ENCODE measurements at regions not wholly inside any gene's neighbourhood (a gene's known extent, or its start where the extent isn't known, plus 50 kb on each side); places are given as distances from the start of the nearest gene placed in this dataset.

GRCh38 chr3:117254985-117255384 lies 545.4 kb downstream of the TUSC7 start:
- no peak overlapping the region for H3K4me3 ChIP-seq
- H3K27me3 ChIP-seq, result no peaks in the 10 kb centered on the region
- no peaks in the 10 kb centered on the region for H3K4me1 ChIP-seq
- no peak overlapping the region for H3K27ac ChIP-seq
- no peaks in the 10 kb centered on the region for H3K9me3 ChIP-seq
- H3K36me3 ChIP-seq, result no peaks in the 10 kb centered on the region
- DNase-seq, result no peak
- TF ChIP-seq, protein P1, sequence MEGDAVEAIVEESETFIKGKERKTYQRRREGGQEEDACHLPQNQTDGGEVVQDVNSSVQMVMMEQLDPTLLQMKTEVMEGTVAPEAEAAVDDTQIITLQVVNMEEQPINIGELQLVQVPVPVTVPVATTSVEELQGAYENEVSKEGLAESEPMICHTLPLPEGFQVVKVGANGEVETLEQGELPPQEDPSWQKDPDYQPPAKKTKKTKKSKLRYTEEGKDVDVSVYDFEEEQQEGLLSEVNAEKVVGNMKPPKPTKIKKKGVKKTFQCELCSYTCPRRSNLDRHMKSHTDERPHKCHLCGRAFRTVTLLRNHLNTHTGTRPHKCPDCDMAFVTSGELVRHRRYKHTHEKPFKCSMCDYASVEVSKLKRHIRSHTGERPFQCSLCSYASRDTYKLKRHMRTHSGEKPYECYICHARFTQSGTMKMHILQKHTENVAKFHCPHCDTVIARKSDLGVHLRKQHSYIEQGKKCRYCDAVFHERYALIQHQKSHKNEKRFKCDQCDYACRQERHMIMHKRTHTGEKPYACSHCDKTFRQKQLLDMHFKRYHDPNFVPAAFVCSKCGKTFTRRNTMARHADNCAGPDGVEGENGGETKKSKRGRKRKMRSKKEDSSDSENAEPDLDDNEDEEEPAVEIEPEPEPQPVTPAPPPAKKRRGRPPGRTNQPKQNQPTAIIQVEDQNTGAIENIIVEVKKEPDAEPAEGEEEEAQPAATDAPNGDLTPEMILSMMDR (IDR thresholded peaks at IDR 0.05), result no peak
- intact Hi-C loops (cut with DNase I; ENCODE audit: low total_unique reads), result no loop called here

GRCh38 chr3:117255736-117256135 lies 546.2 kb downstream of the TUSC7 start:
- no peak overlapping the region for H3K27ac ChIP-seq
- intact Hi-C loops (cut with DNase I; ENCODE audit: low total_unique reads), result no loop called here
- H3K27me3 ChIP-seq, result no peaks in the 10 kb centered on the region
- H3K4me3 ChIP-seq, result no peak overlapping the region
- H3K4me1 ChIP-seq, result no peaks in the 10 kb centered on the region
- TF ChIP-seq, protein P1 (IDR thresholded peaks at IDR 0.05), result no peak
- DNase-seq, result no peak
- no peaks in the 10 kb centered on the region for H3K9me3 ChIP-seq
- H3K36me3 ChIP-seq, result no peaks in the 10 kb centered on the region

DNA sequence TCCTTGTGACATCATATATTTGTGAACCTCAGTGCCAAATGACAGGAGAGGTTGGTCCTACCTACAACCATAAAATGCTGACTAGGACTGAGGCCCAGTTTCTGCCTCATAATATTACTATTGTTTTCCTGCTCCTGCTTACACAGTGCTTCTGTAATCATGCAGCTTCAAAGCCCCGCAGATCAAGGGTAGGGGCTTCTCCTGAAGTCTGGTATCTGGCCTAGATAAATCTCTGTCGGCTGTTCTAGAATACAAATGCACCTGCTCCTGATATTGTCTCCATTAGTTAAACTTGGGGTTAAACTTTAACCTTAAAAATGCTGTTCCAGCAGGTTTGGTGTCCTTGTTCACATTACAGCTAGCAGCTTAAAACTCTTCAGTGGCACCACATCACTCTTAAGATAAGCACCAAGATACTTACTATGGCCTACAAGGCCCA lies 552.4 kb downstream of the TUSC7 start:
- Histone ChIP-seq H3K4me3 (no peak overlapping the region), H3K9me3 (no peaks in the 10 kb centered on the region), H3K27ac (no peak overlapping the region), H3K4me1 (no peaks in the 10 kb centered on the region), H3K27me3 (no peaks in the 10 kb centered on the region), H3K36me3 (no peaks in the 10 kb centered on the region)
- no peak for DNase-seq
- TF ChIP-seq, protein P1 (IDR thresholded peaks at IDR 0.05), result no peak
- intact Hi-C loops (cut with DNase I; ENCODE audit: low total_unique reads), result no loop called here

DNA sequence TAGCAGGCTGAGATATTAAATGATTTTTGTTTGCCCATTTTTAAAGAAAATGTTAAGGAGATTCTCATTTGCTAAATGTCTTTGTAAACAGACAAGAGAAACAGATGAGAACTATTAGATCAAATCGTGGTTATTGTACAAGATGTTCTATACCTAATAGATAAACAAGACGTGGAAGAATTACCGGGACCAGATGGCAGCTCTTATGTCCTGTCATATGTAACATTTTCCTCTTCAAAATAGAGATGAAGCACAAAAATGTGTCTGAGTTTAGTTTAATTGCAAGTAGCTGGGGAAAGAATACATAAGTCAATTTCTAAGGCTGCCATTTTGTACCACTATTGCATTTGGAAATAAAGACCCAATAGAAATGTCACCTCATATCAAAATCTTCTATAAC lies 553.7 kb downstream of the TUSC7 start:
- Histone ChIP-seq H3K9me3 (no peaks in the 10 kb centered on the region), H3K27me3 (no peaks in the 10 kb centered on the region), H3K27ac (no peak overlapping the region), H3K36me3 (no peaks in the 10 kb centered on the region), H3K4me3 (no peak overlapping the region), H3K4me1 (no peaks in the 10 kb centered on the region)
- DNase-seq, result no peak
- intact Hi-C loops (cut with DNase I; ENCODE audit: low total_unique reads), result no loop called here
- TF ChIP-seq, protein P1 (IDR thresholded peaks at IDR 0.05), result no peak

DNA sequence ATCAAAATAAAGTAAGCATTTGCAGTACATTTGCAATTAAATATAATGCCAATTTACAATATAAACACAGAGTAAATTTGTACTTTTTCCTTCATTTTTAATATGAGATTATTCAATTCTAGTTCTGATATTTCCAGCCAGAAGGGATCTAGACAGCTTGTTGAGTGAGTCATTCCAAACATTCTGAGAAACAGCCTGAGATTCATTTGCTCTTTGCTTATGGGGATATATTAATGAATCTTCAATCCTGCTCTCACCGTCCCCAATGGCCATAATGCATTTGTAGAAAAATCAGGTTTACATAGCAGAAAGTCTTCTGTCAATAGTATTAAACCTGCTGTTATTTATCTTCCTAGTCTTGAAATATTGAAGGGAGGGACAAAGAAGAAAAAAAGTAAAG lies 554.2 kb downstream of the TUSC7 start:
- intact Hi-C loops (cut with DNase I; ENCODE audit: low total_unique reads), result no loop called here
- no peaks in the 10 kb centered on the region for H3K36me3 ChIP-seq

More for the DNA sequence above, 554.2 kb downstream of the TUSC7 start:
- TF ChIP-seq, protein P1 (IDR thresholded peaks at IDR 0.05), result no peak
- no peak overlapping the region for H3K27ac ChIP-seq
- H3K9me3 ChIP-seq, result no peaks in the 10 kb centered on the region
- no peaks in the 10 kb centered on the region for H3K4me1 ChIP-seq
- DNase-seq, result no peak
- no peaks in the 10 kb centered on the region for H3K27me3 ChIP-seq
- H3K4me3 ChIP-seq, result no peak overlapping the region
